ENCODE measurements at regions not wholly inside any gene's neighbourhood (a gene's known extent, or its start where the extent isn't known, plus 50 kb on each side); places are given as distances from the start of the nearest gene placed in this dataset.

- H2BK20ac ChIP-seq (ENCODE audit: low read length), result no peak overlapping the region
- no peak overlapping the region for H2BK12ac ChIP-seq (ENCODE audit: low read depth, low read length)
- no peaks in the 10 kb centered on the region for H3K79me2 ChIP-seq (ENCODE audit: control insufficient read depth in 1 of 2, insufficient read depth in 2 of 2, low read length in 2 of 2)
- H3K4me3 ChIP-seq (ENCODE audit: extremely low read depth in 1 of 4, insufficient read depth in 2 of 4, low read depth in 3 of 4, low read length in 4 of 4), result no peak overlapping the region
- no peak overlapping the region for H3K4me2 ChIP-seq (ENCODE audit: insufficient read depth in 1 of 2, low read depth in 2 of 2, low read length in 2 of 2)
- 77% methylated on average over 4 of the region's 4 CpGs; no CpG with 5 or more reads in 1 of the 2 experiments for WGBS, 2 experiments (ENCODE audit: extremely low coverage in 1 of 2, insufficient coverage in 1 of 2, insufficient read length in 1 of 2, insufficient replicate concordance in 2 of 2, low coverage in 1 of 2, low lambda C conversion rate in 2 of 2, missing lambda C conversion rate in 1 of 2)
- no peak overlapping the region for H3K56ac ChIP-seq (replicated peaks; ENCODE audit: insufficient read length, low read depth, low read length)
- no peaks in the 10 kb centered on the region for H3K27me3 ChIP-seq (replicated peaks in 1 of 4; ENCODE audit: control insufficient read depth in 3 of 4, extremely low read depth in 1 of 4, insufficient read depth in 3 of 4, low read length in 3 of 4)
- no peak overlapping the region for H4K5ac ChIP-seq (ENCODE audit: insufficient read length, low read depth, low read length)
- no peak overlapping the region for H3K27ac ChIP-seq (ENCODE audit: low read depth, low read length)
- CTCF ChIA-PET (ENCODE audit: partially characterized antibody), result interaction anchor here (0.6 kb wide), 1 partner anchor 8 kb away, joined by 3 read pairs; no protein-coding TSS in a partner anchor
- no peak overlapping the region for H2BK15ac ChIP-seq (ENCODE audit: low read length)
- H3K9me3 ChIP-seq (ENCODE audit: insufficient read depth in 2 of 2, low read depth in 1 of 2, low read length in 1 of 2), result no peaks in the 10 kb centered on the region
- H3K23ac ChIP-seq (ENCODE audit: insufficient read length), result no peak overlapping the region
- H2AK5ac ChIP-seq (ENCODE audit: low read depth, low read length), result no peak overlapping the region
- POLR2A ChIA-PET (ENCODE audit: partially characterized antibody), result no interaction called here
- H3K23me2 ChIP-seq (ENCODE audit: low read depth, low read length), result no peaks in the 10 kb centered on the region
- no peak for TF ChIP-seq SUZ12 (IDR thresholded peaks at IDR 0.05; ENCODE audit: low read length)
- no peak for TF ChIP-seq RXRA (IDR thresholded peaks at IDR 0.05; ENCODE audit: insufficient read depth, low read depth, low read length)
- no peak for TF ChIP-seq TCF12 (IDR thresholded peaks at IDR 0.05; ENCODE audit: low read depth, low read length)
- TF ChIP-seq TAF1 (IDR thresholded peaks at IDR 0.05; ENCODE audit: low read depth, low read length), result no peak
- H2BK120ac ChIP-seq (replicated peaks; ENCODE audit: low read depth, low read length), result no peak overlapping the region
- H4K91ac ChIP-seq (replicated peaks; ENCODE audit: insufficient read length, low read length), result no peak overlapping the region
- no peak for DNase-seq (ENCODE audit: low read depth in 1 of 2, low spot score in 2 of 2)
- H4K20me1 ChIP-seq (replicated peaks in 1 of 2; ENCODE audit: control insufficient read depth in 1 of 2, insufficient read depth in 2 of 2, low read length in 2 of 2), result no peaks in the 10 kb centered on the region
- no peak overlapping the region for H4K8ac ChIP-seq (ENCODE audit: extremely low read depth, insufficient read depth, low read length)
- H3K4ac ChIP-seq (replicated peaks; ENCODE audit: insufficient read length, low read depth, low read length), result no peak overlapping the region
- H2BK5ac ChIP-seq (ENCODE audit: low read depth, low read length), result no peak overlapping the region
- no peak overlapping the region for H3K14ac ChIP-seq (ENCODE audit: insufficient read length)
- no peak overlapping the region for H3K18ac ChIP-seq (ENCODE audit: extremely low read depth, low read length)
- H3K4me1 ChIP-seq (replicated peaks in 1 of 4; ENCODE audit: control insufficient read depth in 3 of 4, insufficient read depth in 4 of 4, low read length in 3 of 4), result no peaks in the 10 kb centered on the region
- no peak overlapping the region for H2AFZ ChIP-seq (ENCODE audit: low read length)
- H3K9ac ChIP-seq (replicated peaks in 1 of 4; ENCODE audit: extremely low read depth in 1 of 4, low read depth in 3 of 4, low read length in 3 of 4), result no peak overlapping the region
- H3K79me1 ChIP-seq (ENCODE audit: low read depth, low read length), result no peaks in the 10 kb centered on the region
- FAIRE-seq, result no peak
- H3K36me3 ChIP-seq (ENCODE audit: control insufficient read depth in 2 of 4, insufficient read depth in 4 of 4, low read length in 3 of 4), result no peaks in the 10 kb centered on the region
Observed at GRCh38 chr5:110842948-110843347, 104.1 kb downstream of the SLC25A46 start.
